ENCODE measurements at regions not wholly inside any gene's neighbourhood (a gene's known extent, or its start where the extent isn't known, plus 50 kb on each side); places are given as distances from the start of the nearest gene placed in this dataset.

- TF ChIP-seq, protein P1, sequence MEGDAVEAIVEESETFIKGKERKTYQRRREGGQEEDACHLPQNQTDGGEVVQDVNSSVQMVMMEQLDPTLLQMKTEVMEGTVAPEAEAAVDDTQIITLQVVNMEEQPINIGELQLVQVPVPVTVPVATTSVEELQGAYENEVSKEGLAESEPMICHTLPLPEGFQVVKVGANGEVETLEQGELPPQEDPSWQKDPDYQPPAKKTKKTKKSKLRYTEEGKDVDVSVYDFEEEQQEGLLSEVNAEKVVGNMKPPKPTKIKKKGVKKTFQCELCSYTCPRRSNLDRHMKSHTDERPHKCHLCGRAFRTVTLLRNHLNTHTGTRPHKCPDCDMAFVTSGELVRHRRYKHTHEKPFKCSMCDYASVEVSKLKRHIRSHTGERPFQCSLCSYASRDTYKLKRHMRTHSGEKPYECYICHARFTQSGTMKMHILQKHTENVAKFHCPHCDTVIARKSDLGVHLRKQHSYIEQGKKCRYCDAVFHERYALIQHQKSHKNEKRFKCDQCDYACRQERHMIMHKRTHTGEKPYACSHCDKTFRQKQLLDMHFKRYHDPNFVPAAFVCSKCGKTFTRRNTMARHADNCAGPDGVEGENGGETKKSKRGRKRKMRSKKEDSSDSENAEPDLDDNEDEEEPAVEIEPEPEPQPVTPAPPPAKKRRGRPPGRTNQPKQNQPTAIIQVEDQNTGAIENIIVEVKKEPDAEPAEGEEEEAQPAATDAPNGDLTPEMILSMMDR (IDR thresholded peaks at IDR 0.05; ENCODE audit: poor library complexity): no peak
- no peak for TF ChIP-seq EZH2 (IDR thresholded peaks at IDR 0.05; ENCODE audit: borderline replicate concordance)
- TF ChIP-seq EZH2phosphoT487 (IDR thresholded peaks at IDR 0.05; ENCODE audit: low read depth, severe bottlenecking, unreplicated experiment): no peak
Observed at GRCh38 chr10:109245821-109246220, 677.5 kb downstream of the XPNPEP1 start.
